GM21786 (cell line): ENCODE measurements at regions not wholly inside any gene's neighbourhood (a gene's known extent, or its start where the extent isn't known, plus 50 kb on each side); places are given as distances from the start of the nearest gene placed in this dataset.
"Not testable (repeated sequence)": the region's sequence is repeated elsewhere in the genome, so short reads cannot be mapped to it uniquely, and the experiment has no call there.

ENCODE experiments used
- ATAC-seq: cut with Tn5 transposase; IDR thresholded peaks from one replicate; pipeline ENCODE4 v1.9.1; 2021; ENCODE audit not compliant: unreplicated experiment

GRCh38 chr5:23718564-23718963 lies 211.2 kb downstream of the PRDM9 start:
- ATAC-seq: no peak

- ATAC-seq: no peak
Measured at GRCh38 chr5:23721336-23721735, 213.9 kb downstream of the PRDM9 start.

- no peak for ATAC-seq
Measured at GRCh38 chr5:23727271-23727670, 219.9 kb downstream of the PRDM9 start.

- no peak for ATAC-seq
Measured at GRCh38 chr5:23730023-23730422, 222.6 kb downstream of the PRDM9 start.

GRCh38 chr5:23740029-23740428 lies 232.6 kb downstream of the PRDM9 start:
- ATAC-seq: no peak

GRCh38 chr5:23742701-23743100 lies 235.3 kb downstream of the PRDM9 start:
- ATAC-seq: no peak

- ATAC-seq: no peak
Measured at GRCh38 chr5:23755906-23756305, 248.5 kb downstream of the PRDM9 start.

- ATAC-seq: no peak
Measured at GRCh38 chr5:23756779-23757178, 249.4 kb downstream of the PRDM9 start.

GRCh38 chr5:23763170-23763569 lies 255.8 kb downstream of the PRDM9 start:
- no peak for ATAC-seq

- ATAC-seq: no peak
Measured at GRCh38 chr5:23776684-23777083, 269.3 kb downstream of the PRDM9 start.

- not testable (repeated sequence) for ATAC-seq
Measured at GRCh38 chr5:23800307-23800706, 292.9 kb downstream of the PRDM9 start.

- ATAC-seq: no peak
Measured at GRCh38 chr5:23820765-23821471, 313.5 kb downstream of the PRDM9 start.

GRCh38 chr5:23823521-23823920 lies 316.1 kb downstream of the PRDM9 start:
- no peak for ATAC-seq

GRCh38 chr5:23825196-23825595 lies 317.8 kb downstream of the PRDM9 start:
- no peak for ATAC-seq

- no peak for ATAC-seq
Measured at GRCh38 chr5:23840083-23840482, 332.7 kb downstream of the PRDM9 start.

- no peak for ATAC-seq
Measured at GRCh38 chr5:23864786-23865185, 357.4 kb downstream of the PRDM9 start.

- ATAC-seq: no peak
Measured at GRCh38 chr5:23877847-23878246, 370.4 kb downstream of the PRDM9 start.

- no peak for ATAC-seq
Measured at GRCh38 chr5:23884405-23885031, 377.1 kb downstream of the PRDM9 start.

GRCh38 chr5:23893561-23893960 lies 386.2 kb downstream of the PRDM9 start:
- no peak for ATAC-seq

- no peak for ATAC-seq
Measured at GRCh38 chr5:23895614-23896013, 388.2 kb downstream of the PRDM9 start.

GRCh38 chr5:23930985-23931384 lies 423.6 kb downstream of the PRDM9 start:
- ATAC-seq: no peak

- ATAC-seq: not testable (repeated sequence)
Measured at GRCh38 chr5:23951261-23951928, 444.0 kb downstream of the PRDM9 start.
